ENCODE measurements at regions not wholly inside any gene's neighbourhood (a gene's known extent, or its start where the extent isn't known, plus 50 kb on each side); places are given as distances from the start of the nearest gene placed in this dataset.

DNA sequence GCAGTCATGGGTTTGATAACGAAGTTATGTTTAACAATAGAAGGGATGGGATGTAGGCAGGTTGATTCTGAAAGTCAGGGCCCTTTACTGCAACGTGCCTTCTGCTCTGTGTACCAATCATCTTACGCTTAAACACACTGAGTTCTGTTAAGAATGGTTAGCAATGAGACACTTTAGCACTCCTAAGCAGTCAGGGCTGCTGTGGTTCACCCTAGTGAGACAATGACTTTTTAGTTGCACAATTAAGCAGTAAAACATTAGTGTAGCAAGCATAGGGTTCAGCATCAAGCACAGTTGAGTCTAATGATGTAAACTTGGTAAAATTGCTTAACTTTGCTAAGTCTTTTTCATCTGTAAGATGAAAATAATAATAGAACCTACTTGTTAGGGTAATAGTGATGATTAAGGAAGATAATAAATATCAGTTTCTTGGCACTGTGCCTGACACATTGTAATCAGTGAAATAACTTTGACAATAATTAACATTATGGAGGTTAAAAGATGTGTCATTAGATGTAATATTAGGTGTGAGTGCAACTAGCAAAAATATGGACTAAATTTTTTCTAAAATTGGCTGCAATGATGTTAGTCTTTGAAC is 484.2 kb upstream of the THBS1 start:
- Histone ChIP-seq H3K36me3 (replicated peaks in 1 of 2; ENCODE audit: control insufficient read depth in 1 of 2, insufficient read depth in 2 of 2, low read length in 2 of 2) (no peaks in the 10 kb centered on the region), H3K4me3 (replicated peaks in 1 of 3; ENCODE audit: low read depth in 2 of 3, low read length in 3 of 3) (no peak overlapping the region), H3K4me2 (replicated peaks; ENCODE audit: extremely low read depth, low read length, poor library complexity, severe bottlenecking) (no peak overlapping the region), H4K20me1 (ENCODE audit: insufficient read depth, low read length) (no peaks in the 10 kb centered on the region), H3K79me2 (ENCODE audit: insufficient read depth, low read length) (no peaks in the 10 kb centered on the region), H3K27ac (ENCODE audit: low read depth in 1 of 2, low read length in 2 of 2) (no peak overlapping the region), H3K27me3 (ENCODE audit: control insufficient read depth in 2 of 2, insufficient read depth in 2 of 2, low read length in 2 of 2) (no peaks in the 10 kb centered on the region), H3K9me3 (replicated peaks in 1 of 2; ENCODE audit: control insufficient read depth in 1 of 2, insufficient read depth in 1 of 2, low read length in 2 of 2) (no peaks in the 10 kb centered on the region), H2AFZ (ENCODE audit: insufficient read depth, low read depth, low read length, poor library complexity, severe bottlenecking) (no peak overlapping the region), H3K9ac (ENCODE audit: insufficient read depth, low read length, poor library complexity, severe bottlenecking) (no peak overlapping the region), H3K4me1 (ENCODE audit: control insufficient read depth in 1 of 2, insufficient read depth in 2 of 2, low read length in 2 of 2) (no peaks in the 10 kb centered on the region)
- H3K4me1 Mint-ChIP-seq, result no peaks in the 10 kb centered on the region
- intact Hi-C loops (cut with micrococcal nuclease), result no loop called here
- 88% methylated on average over 2 of the region's 3 CpGs for WGBS (ENCODE audit: insufficient coverage)
- H3K27me3 Mint-ChIP-seq (ENCODE audit: low read depth in 3 of 3), result peaks cover 2 to 4% (median 3%) of the 10 kb centered on the region in 3 donors
- H3K4me3 Mint-ChIP-seq, result no peak overlapping the region
- no peaks in the 10 kb centered on the region for H3K36me3 Mint-ChIP-seq
- no peak overlapping the region for H3K27ac Mint-ChIP-seq
- no peak for DNase-seq
- peaks cover 0 to 2% (median 1%) of the 10 kb centered on the region in 7 donors for H3K9me3 Mint-ChIP-seq
- TF ChIP-seq, protein P1, sequence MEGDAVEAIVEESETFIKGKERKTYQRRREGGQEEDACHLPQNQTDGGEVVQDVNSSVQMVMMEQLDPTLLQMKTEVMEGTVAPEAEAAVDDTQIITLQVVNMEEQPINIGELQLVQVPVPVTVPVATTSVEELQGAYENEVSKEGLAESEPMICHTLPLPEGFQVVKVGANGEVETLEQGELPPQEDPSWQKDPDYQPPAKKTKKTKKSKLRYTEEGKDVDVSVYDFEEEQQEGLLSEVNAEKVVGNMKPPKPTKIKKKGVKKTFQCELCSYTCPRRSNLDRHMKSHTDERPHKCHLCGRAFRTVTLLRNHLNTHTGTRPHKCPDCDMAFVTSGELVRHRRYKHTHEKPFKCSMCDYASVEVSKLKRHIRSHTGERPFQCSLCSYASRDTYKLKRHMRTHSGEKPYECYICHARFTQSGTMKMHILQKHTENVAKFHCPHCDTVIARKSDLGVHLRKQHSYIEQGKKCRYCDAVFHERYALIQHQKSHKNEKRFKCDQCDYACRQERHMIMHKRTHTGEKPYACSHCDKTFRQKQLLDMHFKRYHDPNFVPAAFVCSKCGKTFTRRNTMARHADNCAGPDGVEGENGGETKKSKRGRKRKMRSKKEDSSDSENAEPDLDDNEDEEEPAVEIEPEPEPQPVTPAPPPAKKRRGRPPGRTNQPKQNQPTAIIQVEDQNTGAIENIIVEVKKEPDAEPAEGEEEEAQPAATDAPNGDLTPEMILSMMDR (IDR thresholded peaks at IDR 0.05), result no peak

DNA sequence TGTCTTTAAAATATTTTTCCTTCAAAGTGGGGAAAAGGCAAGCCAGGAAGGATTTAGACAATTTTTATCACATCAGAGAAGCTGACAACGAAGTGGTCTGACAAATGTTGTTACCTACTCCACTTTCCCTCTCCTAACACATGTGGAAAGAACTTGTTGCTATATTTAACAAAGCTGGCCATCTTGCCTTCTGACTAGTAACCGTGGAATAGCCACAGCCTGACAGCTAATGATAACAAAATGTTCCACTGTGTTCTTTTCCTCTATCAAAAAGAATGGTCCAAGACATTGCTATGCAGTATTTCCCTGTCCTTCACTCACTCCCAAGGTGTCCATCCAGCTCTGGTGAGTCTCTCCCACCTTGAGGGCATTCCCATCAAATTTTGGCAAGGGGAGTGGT is 481.4 kb upstream of the THBS1 start:
- H3K79me2 ChIP-seq (ENCODE audit: insufficient read depth, low read length), result no peaks in the 10 kb centered on the region
- H3K4me2 ChIP-seq (replicated peaks; ENCODE audit: extremely low read depth, low read length, poor library complexity, severe bottlenecking), result no peak overlapping the region
- no peak overlapping the region for H2AFZ ChIP-seq (ENCODE audit: insufficient read depth, low read depth, low read length, poor library complexity, severe bottlenecking)
- no peak overlapping the region for H3K4me3 ChIP-seq (replicated peaks in 1 of 3; ENCODE audit: low read depth in 2 of 3, low read length in 3 of 3)
- intact Hi-C loops (cut with micrococcal nuclease), result no loop called here
- H3K36me3 ChIP-seq (replicated peaks in 1 of 2; ENCODE audit: control insufficient read depth in 1 of 2, insufficient read depth in 2 of 2, low read length in 2 of 2), result no peaks in the 10 kb centered on the region
- no peaks in the 10 kb centered on the region for H3K27me3 ChIP-seq (ENCODE audit: control insufficient read depth in 2 of 2, insufficient read depth in 2 of 2, low read length in 2 of 2)
- no peak overlapping the region for H3K27ac Mint-ChIP-seq
- no peak overlapping the region for H3K27ac ChIP-seq (ENCODE audit: low read depth in 1 of 2, low read length in 2 of 2)
- DNase-seq, result no peak
- H4K20me1 ChIP-seq (ENCODE audit: insufficient read depth, low read length), result no peaks in the 10 kb centered on the region
- H3K4me1 Mint-ChIP-seq, result no peaks in the 10 kb centered on the region
- no peak overlapping the region for H3K4me3 Mint-ChIP-seq
- TF ChIP-seq, protein P1 (IDR thresholded peaks at IDR 0.05), result no peak
- no peaks in the 10 kb centered on the region for H3K4me1 ChIP-seq (ENCODE audit: control insufficient read depth in 1 of 2, insufficient read depth in 2 of 2, low read length in 2 of 2)
- H3K9me3 Mint-ChIP-seq, result peaks cover 1 to 9% (median 6%) of the 10 kb centered on the region in 7 donors
- peaks cover 0 to 4% of the 10 kb centered on the region in 2 donors for H3K9me3 ChIP-seq (replicated peaks in 1 of 2; ENCODE audit: control insufficient read depth in 1 of 2, insufficient read depth in 1 of 2, low read length in 2 of 2)
- H3K36me3 Mint-ChIP-seq, result no peaks in the 10 kb centered on the region
- H3K27me3 Mint-ChIP-seq (ENCODE audit: low read depth in 3 of 3), result peaks cover 3 to 5% (median 4%) of the 10 kb centered on the region in 3 donors
- 90% methylated on average over 1 of the region's 2 CpGs for WGBS (ENCODE audit: insufficient coverage)
- no peak overlapping the region for H3K9ac ChIP-seq (ENCODE audit: insufficient read depth, low read length, poor library complexity, severe bottlenecking)
